HG03571 (cell line): ENCODE measurements at regions not wholly inside any gene's neighbourhood (a gene's known extent, or its start where the extent isn't known, plus 50 kb on each side); places are given as distances from the start of the nearest gene placed in this dataset.

ENCODE experiments used
- ATAC-seq: cut with Tn5 transposase; IDR thresholded peaks from one replicate; pipeline ENCODE4 v1.9.1; 2021; ENCODE audit not compliant: unreplicated experiment

GRCh38 chr5:74295141-74295540 lies 345.4 kb downstream of the ENC1 start:
- ATAC-seq = no peak

DNA sequence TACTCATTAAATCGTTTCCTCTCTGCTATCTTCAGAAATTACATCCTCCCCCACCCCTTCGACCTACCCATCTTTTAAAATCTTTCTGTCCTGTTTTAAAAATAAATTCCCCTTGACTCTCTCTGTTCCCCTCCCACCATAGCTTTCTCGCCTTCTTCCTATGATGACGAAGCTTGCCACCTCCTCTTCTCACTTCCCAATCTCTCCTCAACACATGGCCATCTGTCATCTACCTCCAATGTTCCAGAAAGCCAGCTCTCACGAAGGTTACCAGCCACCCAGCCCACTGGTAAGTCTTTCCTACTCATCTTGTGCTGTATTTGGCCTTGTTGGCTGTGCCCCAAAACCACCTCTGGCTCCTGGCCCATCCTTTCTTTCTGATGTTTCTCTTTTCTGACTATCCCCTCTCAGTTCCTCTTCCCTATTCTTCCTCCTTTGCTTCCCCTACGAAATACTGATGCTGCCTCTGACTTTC lies 346.3 kb downstream of the ENC1 start:
- ATAC-seq = peak; percentile 57

- ATAC-seq = no peak
These were observed 347.3 kb downstream of the ENC1 start for GRCh38 chr5:74293182-74293581.

DNA sequence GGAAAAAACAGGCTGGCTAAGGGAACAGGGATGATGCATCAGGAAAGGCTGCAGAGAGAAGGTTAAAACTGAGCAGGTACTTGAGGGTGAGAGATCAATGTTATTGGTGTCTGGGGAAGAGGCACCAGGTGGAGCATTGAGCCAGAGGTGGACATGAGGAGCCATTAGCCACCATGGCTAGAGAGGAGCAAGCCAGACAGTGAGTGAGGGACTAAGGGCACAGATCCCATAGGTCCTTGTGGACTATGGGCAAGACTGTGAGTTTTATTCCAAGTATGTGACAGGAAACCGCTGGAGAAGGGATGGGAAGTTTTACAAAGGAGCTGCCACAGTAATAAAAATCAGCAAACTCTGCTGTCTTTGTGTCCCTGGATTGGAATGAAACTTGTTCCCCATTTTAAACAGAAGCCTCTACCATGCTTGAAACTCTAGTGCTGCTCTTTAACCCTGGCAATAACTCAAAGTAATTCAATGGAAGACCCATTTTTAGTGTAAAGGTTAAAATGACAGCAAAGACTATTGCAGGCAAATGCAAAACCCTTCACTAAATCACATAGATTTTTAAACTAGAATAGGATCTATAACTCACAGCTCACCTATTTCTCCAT lies 349.8 kb downstream of the ENC1 start:
- ATAC-seq = no peak

- no peak for ATAC-seq
These were observed 350.8 kb downstream of the ENC1 start for GRCh38 chr5:74289691-74290090.

- no peak for ATAC-seq
These were observed 351.3 kb downstream of the ENC1 start for GRCh38 chr5:74289238-74289637.

- ATAC-seq = no peak
These were observed 351.9 kb downstream of the ENC1 start for GRCh38 chr5:74288448-74289108.

GRCh38 chr5:74288038-74288437 lies 352.5 kb downstream of the ENC1 start:
- ATAC-seq = no peak

- no peak for ATAC-seq
These were observed 353.5 kb downstream of the ENC1 start for GRCh38 chr5:74286734-74287695.

DNA sequence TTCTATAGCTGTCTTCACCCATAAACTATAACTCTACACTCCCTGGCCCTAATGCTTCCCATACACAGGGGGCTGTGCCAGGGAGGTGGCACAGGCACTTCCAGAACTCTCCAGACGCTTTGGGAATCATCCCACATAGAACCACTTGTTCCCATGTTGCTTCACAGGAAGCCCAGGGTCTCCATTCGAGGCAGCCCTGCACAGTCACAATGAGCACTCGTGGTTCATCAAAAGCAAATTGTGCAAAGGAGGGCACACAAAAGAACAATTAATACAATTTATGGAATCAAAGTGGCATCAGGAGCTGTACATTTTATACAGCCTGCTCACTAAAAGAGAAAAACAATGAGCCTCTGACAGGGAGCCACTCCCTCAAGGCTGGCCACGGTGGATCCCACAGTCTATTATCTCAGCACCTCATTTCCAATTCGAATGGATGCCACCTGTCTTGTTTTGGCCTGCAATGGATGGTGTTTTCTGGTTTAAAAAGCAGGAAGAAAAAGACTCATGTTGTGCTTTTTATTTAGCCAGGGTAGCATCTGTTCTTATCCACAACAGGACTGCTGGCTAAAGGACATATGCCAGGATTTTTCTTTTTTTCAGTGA lies 354.8 kb downstream of the ENC1 start:
- no peak for ATAC-seq

GRCh38 chr5:74282490-74282889 lies 358.0 kb downstream of the ENC1 start:
- no peak for ATAC-seq

DNA sequence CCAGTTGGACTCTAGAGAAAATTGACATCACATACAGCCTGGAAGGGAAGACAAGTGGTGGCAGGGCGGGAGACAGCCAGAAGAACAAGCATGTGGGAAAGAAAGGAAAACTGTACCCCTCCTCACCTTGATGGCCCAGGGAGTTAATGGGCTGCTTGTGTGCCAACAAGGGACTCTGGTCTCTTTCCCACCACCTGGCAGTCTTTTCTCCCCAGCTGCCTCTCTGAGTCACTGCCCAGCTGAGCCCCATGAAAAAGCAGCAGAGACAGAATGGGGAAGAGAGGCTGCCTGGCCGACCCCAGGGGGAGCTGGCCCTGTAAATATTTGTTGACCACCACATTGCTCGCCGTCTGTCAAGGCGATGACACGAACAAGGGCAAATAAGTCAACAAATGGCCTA lies 359.4 kb downstream of the ENC1 start:
- no peak for ATAC-seq

GRCh38 chr5:74280306-74280705 lies 360.2 kb downstream of the ENC1 start:
- ATAC-seq = no peak

DNA sequence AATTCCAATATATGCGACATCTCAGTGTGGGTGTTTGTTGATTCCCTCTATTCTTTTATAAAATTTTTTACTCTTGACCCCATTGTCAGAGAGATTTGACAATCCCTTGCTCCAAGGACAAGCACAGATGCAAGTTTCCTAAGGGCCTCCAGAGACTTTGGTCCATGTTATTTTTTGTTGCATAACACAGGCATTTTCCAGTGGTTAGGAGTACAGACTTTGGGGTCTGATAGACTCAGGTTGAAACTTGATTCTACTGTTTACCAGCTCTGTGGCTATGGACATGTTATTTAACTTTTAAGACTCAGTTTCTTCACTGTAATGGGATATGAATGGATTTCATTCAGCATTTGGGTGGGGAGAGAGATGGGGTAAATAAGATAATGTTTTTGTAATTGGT lies 361.3 kb downstream of the ENC1 start:
- no peak for ATAC-seq

- ATAC-seq = no peak
These were observed 363.1 kb downstream of the ENC1 start for GRCh38 chr5:74277418-74277817.

DNA sequence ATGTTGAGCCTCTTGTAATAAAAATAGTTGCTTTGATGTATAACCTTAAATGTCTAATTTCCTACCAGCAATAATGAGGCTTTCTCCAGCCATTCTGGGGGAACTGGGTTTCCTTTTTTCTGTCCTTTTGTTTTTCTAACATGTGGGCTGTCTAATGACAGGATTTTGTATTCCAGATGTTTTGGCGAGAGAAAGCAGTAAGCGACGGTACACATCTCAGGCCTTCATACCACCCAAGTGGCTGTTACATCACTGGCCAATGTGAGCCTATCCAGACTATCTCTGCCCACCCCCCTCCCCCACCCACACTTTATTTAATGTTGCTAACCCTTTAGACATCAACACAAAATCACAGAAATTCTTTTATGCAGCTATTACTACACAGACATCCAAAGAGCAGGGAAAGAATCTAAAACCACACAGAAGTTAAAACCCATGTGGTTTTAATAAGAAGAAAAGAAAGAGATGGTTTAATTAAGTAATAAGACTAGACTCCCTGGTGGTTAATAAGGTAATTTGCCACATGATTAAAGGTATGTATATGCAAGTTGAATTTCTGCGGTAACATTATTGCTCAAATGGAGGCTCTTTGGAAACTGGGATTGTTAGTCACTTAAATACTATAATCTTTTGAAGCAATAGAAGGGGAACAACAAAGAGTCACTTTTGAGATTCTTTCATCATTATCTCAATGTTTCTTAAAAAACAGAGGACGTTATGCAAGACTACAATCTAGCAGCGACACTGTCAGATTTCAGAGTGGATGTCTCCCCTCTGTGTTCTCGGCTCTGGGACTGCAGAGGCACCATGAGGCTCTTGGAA lies 365.1 kb downstream of the ENC1 start:
- ATAC-seq = no peak

DNA sequence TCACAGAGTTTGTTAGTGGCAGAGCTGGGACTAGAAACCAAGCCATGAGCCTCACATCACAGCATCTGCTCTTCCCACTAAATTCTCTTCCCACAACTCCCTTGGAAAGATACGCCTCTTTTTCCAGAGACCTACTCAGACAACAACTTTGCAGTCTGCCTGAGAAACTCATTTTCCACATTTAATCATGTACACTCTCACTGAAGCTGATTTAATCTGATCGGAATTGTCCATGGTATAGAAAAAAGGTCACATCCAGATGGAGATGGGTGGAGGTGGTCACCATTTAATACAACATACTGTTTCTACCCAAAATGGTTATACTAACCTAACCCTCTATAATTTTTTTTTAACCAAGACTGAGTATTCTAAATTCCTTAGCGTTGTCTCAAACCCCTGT lies 366.2 kb downstream of the ENC1 start:
- ATAC-seq = no peak

- ATAC-seq = no peak
These were observed 367.6 kb downstream of the ENC1 start for GRCh38 chr5:74272831-74273451.

DNA sequence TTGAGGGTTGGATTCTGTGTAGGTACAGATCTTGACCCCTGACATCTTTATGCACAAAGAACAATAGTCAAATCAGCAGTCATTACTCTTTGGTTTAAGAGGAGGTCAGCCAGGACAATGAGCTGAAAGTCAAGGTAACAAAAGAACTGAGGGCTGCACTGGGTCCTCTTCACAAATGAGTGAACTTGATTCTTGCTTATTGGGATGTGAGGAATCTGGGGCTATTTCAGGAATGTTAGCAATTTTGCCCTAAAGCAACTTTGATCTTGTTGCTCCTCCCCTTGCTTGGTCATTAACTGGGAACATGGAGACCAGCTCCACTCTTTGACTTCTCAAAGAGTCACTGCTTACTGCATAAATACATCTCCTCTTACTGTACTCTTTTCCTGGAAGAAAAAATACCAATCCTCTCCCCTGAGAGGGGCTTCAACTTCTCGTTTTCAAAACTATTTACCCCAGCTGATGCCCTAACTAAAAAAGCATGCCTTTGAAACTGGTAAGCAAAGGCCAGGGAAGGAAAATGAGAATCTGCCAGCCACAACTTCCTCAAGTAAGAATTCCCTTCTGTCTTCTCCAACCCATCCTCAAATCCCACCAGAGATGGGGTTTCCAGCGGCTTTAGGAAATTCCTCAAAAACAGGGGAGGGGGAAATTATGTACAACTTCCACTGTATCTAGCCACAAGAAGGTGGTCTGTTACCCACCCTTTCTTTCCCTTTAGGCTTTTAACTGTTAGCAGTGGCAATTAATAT lies 368.3 kb downstream of the ENC1 start:
- no peak for ATAC-seq
